Esophagus muscularis mucosa (tissue), 4 donors: ENCODE measurements at regions not wholly inside any gene's neighbourhood (a gene's known extent, or its start where the extent isn't known, plus 50 kb on each side); places are given as distances from the start of the nearest gene placed in this dataset.

Experiments
- CTCF ChIP-seq, 3 experiments: fragments of 200-600 bp in 2 of 3; fragments of 450-650 bp in 1 of 3; sonication (generic) in 2 of 3; IDR thresholded peaks; one replicate each; pipeline ENCODE4 v1.5.1; 2017 to 2019; ENCODE audit warnings: antibody characterized with exemption in 3 of 3, mild to moderate bottlenecking in 2 of 3, moderate library complexity in 1 of 3
- EP300 ChIP-seq: sonication (generic); formaldehyde crosslinking; IDR thresholded peaks from one replicate; pipeline ENCODE4 v1.6.1; 2017; ENCODE audit warnings: antibody characterized with exemption
- POLR2A ChIP-seq: fragments of 450-650 bp; IDR thresholded peaks from one replicate; pipeline ENCODE4 v1.6.1; 2017; ENCODE audit warnings: antibody characterized with exemption, moderate library complexity, mild to moderate bottlenecking, low read depth
- POLR2AphosphoS5 ChIP-seq, 2 donors: sonication (generic); formaldehyde crosslinking; IDR thresholded peaks; one replicate each; pipeline ENCODE4 v1.6.1; 2017; ENCODE audit warnings: antibody characterized with exemption in 2 of 2

- TF ChIP-seq CTCF (IDR thresholded peaks at IDR 0.05) (no peak), POLR2A (no peak), POLR2AphosphoS5 (IDR thresholded peaks at IDR 0.05) (no peak), EP300 (no peak)
These were observed 183.6 kb downstream of the FAXC start for GRCh38 chr6:99165838-99166237.
